GM21360 (cell line): ENCODE measurements at regions not wholly inside any gene's neighbourhood (a gene's known extent, or its start where the extent isn't known, plus 50 kb on each side); places are given as distances from the start of the nearest gene placed in this dataset.
"Not testable (repeated sequence)": the region's sequence is repeated elsewhere in the genome, so short reads cannot be mapped to it uniquely, and the experiment has no call there.

Source experiments
- ATAC-seq: cut with Tn5 transposase; IDR thresholded peaks from one replicate; pipeline ENCODE4 v1.9.1; 2021; ENCODE audit warnings: mild to moderate bottlenecking, moderate library complexity; ENCODE audit not compliant: unreplicated experiment

DNA sequence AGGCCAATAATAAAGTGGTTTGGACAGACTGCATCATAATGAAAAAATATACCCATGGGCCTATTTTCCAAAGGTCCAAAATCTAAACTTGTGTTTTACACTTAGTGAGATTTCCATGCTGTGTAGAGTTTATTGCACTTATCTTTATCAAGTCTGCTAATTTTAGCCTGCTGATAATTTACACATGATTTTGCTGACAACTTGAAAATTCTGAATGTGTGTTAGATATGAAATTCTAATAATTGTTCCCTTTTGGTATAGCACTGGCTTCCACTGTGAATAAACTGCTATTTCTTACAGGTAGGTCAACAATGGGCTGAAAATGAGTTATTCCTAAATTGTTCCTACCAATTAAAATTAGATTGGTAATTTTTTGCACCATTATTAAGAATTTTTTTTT lies 589.1 kb upstream of the ANO3 start:
- ATAC-seq: no peak

DNA sequence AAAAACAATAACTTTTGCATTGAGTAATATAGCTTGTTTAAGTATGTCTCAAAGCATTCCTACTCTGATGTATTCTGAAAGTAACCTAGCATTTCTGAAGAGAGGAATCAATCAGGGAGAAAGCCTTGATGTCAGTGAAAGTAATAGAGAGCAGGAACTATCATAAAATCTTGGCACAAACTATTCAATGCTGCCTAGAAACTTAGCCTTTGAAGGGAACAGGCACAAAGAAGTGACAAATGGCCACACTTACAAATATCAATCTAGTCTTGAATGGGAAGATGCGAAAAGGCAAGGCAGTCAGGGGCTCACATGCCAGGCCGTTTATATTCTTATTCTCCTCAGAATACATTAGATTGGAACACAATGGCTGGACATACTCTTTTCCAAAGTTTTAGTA lies 576.5 kb upstream of the ANO3 start:
- no peak for ATAC-seq

DNA sequence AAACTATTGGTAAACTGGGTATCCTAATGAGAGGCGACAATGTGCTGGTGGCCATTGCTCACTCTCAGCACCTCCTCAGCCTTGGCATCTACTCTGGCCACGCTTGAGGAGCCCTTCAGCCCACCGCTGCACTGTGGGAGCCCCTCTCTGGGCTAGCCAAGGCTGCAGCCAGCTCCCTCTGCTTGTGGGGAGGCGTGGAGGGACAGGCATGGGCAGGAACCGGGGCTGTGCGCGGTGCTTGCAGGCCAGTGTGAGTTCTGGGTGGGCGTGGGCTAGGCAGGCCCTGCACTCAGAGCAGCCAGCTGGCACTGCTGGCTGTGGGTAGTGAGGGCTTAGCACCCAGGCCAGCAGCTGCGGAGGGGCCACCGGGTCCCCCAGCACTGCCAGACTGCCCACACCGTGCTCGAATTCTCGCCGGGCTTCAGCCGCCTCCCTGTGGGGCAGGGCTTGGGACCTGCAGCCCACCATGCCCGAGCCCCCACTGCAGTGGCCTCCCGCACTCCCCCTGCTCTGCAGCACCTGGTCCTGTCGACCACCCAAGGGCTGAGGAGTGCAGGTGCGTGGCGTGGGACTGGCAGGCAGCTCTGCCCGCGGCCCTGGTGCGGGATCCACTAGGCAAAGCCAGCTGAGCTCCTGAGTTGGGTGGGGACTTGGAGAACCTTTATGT lies 575.9 kb upstream of the ANO3 start:
- ATAC-seq: no peak

DNA sequence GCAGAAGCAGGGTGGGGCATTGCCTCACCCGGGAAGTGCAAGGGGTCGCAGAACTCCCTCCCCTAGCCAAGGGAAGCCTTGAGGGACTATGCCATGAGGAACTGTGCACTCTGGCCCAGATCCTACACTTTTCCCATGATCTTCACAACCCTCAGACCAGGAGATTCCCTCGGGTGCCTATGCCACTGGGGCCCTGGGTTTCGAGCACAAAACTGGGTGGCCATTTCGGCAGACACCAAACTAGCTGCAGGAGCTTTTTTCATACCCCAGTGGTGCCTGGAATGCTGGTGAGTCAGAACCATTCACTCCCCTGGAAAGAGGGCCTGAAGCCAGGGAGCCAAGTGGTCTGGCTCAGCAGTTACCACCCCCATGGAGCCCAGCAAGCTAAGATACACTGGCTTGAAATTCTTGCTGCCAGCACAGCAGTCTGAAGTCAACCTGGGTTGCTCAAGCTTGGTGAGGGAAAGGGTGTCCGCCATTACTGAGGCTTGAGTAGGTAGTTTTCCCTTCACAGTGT lies 573.7 kb upstream of the ANO3 start:
- ATAC-seq: no peak

DNA sequence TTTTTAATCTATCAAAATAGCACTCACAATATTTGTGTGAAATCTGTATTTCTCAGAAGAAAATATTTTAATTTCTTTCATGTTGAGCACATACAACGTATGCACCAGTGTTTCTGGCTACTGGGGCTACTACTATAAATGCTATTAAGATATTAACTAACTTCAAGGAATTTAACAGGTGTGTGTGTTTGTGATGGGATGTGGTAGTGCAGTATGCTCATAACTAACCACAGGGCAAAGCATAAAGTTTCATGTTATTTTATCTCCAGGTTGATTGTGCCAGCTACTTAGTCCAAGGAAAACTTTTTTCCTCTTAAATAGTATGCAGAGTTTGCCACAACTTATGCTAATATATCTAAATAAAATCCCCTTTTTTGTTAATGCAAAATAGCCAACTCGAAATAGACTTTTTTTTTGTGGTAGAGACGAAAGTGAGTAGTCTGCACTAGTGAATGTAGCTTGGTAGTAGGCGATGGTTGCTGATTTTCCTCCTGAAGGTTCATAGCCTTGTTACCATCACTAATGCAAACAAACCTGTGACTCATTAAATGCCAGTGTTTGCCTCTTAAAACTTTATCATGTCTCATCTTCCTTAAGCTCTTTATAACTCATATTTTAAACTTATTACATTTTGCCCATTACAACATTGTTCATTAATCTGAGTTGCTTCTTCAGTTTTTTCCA lies 565.5 kb upstream of the ANO3 start:
- no peak for ATAC-seq

DNA sequence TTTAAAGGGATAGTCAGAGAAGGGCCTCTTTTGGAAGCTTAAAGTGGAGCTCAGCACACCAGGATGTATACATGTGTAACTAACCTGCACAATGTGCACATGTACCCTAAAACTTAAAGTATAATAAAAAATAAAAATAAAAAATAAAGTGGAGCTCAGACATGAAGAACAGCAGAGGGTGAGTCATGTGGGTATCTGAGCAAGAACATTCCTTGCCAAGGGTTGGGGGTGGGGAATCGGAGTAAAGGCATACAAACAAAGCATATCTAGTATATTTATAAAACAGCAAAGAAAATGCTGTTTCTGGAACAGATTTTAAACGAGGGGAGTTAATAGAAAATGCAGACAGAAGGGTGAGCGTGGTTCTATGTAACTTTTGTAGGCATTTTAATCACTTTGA lies 562.6 kb upstream of the ANO3 start:
- ATAC-seq: no peak

DNA sequence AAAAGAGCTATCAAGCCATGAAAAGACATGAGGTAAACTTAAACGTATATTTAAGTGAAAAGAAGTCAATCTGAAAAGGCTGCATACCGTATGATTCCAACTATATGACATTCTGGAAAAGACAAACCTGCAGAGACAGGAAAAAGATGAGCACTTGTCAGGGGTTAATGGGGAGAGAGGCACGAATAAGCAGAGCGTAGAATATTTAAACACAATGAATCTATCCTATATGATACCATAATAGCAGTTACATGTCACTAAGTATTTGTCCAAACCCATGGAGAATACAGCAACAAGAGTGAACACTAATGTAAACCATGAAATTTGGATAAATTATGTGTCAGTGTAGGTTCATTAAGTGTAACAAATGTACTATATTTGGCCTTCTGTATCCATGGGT lies 560.3 kb upstream of the ANO3 start:
- no peak for ATAC-seq

DNA sequence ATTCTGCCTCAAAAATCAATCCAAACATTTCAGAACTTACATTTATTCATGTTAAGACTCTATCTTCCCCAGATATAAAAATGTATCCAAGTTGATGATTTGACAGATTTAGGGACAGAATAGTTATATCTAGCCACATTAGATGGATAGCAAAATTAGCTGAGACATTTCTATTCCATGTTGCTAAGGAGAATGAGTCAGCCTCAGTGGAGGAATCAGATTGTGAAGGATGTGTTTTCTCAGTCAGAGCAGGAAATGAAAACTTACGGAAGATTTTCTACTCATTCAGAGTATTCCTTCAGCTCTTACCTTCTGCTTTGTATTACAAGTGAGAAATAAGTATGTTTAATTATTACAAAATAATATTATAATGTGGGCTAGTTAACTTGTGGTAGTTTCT lies 556.3 kb upstream of the ANO3 start:
- no peak for ATAC-seq

DNA sequence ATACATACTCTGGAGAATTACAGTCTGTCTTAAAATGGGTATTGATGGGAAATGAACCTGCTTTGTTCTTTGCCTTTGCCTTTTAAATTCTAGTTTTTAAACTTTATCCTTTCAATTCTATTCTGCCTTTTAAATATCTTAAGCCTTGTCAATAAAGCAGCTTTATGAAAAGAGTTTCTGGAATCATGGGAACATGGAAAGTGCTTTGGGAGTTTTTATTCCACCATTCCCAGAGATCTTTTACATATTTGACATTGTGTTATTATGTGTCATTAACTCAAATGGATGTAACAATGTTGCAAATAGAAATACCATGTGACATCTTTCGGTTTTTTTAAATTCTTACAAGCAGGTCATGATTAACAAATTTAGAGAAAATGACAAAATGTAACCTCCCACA lies 555.7 kb upstream of the ANO3 start:
- ATAC-seq: no peak

DNA sequence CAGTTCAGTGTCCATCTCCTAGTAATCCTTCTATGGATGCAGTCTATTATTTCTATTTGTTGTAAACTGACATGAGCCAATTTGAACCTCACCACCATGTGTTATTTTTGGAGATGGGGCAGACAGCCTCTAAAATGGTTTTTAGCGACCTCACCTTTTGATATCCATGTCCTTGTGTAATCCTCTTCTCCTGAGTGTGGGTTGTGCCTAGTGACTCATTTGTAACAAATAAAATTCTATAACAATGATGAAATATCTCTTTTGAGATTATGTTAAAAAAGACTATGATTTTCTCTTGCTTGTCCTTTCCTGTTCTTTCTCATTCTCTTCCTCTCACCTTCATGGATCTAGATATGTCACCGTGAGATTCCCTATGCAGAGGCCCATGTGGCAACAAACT lies 554.6 kb upstream of the ANO3 start:
- no peak for ATAC-seq

DNA sequence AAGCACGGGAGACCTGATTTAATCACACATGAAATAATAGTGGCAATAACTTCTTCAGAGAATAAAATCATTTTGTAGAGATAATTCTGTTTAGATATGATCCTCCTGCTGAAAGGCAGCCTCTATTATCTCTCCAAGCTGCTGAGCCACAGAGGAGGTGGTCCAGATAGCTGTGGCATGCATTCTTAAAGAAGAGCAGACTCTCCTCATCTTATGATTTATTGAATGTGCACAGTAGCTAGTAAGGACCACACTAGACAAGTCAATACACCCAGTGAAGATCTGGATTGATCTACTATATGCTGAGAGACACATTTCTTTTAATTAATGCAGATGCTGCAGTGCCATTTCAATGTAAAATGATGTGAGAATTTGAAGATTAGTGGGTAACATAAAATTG lies 552.9 kb upstream of the ANO3 start:
- no peak for ATAC-seq

DNA sequence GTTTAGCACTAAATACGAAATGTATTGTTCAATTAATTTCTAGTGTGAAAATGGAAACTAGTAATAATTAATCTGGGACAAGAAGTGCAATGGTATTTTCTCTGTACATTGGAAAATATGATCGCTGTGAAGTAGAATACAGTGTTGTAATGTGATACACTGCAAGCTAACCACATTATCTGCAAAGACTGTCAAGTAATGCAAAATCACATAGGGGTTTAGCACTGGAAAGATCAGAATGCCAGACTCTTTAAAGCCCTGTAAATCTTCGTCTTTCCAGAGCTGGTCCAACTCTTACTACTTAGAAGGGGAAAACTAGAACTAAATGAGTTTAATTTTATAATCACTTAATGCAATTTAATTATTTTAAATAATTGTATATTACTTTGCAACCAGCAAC lies 544.5 kb upstream of the ANO3 start:
- no peak for ATAC-seq

DNA sequence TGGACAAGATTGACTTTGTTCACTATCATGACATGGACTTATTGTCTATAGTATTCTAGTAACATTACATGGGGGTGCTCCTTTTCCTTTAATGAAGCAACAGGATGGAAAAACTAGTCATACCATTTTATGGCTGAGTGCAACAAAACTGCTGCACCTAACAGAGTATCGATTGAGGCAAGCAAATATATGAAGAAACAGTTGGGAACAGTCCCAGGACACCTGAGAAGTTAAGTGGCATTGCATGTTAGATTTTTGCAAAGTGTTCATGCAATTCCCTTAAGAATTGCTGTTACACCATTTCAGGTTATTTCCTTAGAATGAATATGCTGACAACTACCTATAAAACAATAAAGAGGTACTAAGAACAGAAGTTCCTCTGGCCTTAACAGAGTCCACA lies 541.5 kb upstream of the ANO3 start:
- no peak for ATAC-seq

DNA sequence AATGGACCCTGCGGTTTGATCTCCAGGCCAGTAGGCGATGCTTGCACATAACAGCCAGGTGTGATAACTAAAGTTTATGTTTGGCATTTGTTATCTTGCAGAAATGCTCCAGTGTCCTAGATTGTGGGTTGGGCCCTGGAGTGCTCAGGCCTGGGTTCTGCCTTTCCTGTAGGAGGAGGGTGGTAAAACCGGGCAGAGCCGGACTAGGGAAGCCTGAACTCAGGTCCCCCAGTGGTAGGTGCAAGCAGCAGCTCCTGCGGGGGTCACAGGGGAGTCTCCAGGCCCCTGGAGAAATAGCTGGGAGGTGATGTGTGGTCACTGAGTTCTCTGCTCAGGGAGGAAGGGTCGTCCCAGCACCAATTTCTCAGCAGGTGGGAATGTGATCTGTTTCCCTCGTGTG lies 538.3 kb upstream of the ANO3 start:
- no peak for ATAC-seq

DNA sequence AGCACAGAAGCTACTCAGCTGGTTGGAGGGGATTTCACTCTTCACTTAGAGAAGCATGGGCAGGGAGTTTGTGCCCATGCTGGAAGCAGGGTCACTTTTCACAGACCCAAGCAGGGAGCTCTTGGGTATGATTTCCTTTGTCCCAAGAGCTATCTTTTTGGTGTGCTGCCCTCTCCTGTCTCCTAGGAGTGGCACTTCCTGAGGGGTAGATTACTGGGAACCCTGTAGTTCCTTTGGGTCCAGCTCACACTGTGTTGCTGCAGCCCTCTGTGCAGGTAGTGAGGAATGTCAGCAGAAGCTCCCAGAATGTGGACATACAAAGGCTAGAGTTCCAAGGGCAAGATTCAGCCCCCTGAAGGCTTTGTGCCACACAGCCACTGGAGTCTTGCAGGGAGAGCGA lies 537.1 kb upstream of the ANO3 start:
- ATAC-seq: no peak

DNA sequence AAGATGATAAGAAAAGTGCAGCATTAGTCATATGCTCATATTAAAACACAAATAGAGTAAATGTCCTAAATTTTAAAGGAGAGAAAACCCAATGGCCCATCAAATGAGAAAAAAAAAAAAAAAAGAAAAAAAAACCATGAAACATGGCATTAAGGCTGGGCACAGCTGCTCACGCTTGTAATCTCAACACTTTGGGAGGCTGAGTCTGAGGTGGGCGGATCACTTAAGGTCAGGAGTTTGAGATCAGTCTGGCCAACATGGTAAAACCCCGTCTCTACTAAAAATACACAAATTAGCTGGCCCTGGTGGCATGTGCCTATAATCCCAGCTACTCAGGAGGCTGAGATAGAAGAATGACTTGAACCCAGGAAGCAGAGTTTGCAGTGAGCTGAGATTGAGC lies 515.5 kb upstream of the ANO3 start:
- no peak for ATAC-seq

DNA sequence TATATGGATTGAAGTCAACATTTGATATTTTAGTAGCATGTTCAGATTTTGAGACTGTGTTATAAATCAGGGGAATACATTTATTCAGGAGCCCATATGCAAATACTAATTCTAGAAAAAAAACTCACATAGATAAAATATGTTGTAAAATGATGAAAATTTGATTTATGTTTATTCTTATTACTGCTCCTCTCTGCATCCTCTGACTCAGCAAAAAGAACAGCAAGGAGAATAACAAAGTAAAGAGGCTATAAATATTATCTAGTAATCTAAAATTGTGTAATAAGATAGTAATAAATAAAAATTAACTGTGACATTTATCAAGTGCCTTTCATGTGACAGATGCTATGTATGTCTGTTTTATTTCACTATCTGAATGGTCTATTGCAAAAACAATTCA lies 507.2 kb upstream of the ANO3 start:
- ATAC-seq: no peak

DNA sequence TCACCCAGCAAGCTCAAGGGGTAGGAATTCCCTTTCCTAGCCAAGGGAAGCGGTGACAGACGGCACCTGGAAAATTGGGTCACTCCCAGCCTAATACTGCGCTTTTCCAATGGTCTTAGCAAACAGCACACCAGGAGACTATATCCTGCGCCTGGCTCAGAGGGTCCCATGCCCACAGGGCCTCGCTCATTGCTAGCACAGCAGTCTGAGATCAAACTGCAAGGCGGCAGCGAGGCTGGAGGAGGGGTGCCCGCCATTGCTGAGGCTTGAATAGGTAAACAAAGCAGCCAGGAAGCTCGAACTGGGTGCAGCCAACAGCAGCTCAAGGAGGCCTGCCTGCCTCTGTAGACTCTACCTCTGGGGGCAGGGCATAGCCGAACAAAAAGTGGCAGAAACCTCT lies 500.4 kb upstream of the ANO3 start:
- ATAC-seq: not testable (repeated sequence)

DNA sequence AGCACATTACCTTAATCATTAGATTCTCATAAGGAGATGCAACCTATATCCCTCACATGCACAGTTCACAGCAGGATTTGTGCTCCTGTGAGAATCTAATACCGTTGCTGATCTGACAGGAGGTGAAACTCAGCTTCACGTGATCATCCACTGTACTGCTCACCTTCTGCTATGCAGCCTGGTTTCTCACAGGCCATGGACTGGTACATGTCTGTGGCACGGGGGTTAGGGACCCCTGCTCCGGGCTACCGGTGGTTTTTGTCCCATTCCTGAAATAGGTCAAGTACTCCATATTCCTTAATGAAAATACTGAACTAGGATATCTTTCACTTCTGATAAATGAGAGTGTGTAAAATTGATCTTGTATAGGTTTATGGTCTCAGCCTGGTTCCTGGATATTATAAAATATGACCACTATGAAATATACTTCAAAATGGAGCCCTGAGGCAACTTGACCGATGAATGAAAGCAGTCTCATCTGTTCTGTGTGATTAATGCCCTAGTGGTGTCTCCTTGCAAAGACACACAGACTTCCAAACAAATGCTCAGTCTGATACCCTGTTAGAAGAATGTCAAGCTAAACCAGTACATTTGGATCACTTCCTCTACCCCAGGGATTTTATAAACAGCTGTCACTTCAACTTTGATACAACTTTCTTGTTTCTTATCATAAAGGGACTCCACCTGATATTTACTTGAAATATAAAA lies 492.9 kb upstream of the ANO3 start:
- ATAC-seq: no peak

DNA sequence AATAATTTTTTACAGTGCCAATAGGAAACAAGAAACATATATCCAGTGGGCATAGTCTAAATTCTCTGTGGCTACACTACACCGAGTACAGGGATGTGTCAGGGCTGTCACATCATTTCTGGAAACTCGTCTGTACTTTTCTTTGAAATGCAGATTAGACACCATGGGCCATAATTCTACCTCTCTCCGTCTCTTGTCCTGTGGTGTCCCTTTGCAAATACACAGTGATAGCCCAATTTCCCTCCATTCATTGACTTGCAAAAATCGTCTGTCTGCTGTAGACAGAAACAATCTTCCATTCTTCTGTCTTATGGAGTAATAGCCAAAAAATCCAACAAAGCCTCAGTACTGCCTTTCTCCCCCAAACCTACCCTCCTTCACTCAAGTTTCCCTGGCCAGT lies 487.1 kb upstream of the ANO3 start:
- no peak for ATAC-seq

DNA sequence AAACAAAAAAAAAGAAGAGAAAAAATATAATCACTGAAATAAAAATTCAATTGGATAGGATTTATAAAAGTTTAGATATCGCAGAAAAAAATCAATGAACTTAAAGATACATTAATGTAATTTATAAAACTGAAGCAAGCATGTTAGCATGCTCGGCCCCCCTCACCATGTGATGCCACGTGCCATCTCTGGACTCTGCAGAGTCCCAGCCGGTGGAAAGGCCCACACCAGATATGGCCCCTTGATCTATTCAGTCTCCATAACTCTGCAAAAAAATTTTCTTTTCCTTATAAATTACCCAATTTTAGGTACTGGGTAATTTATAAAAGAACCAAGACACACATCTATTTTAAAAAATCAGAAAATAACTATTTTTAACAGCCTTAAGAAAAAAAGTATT lies 476.0 kb upstream of the ANO3 start:
- no peak for ATAC-seq

DNA sequence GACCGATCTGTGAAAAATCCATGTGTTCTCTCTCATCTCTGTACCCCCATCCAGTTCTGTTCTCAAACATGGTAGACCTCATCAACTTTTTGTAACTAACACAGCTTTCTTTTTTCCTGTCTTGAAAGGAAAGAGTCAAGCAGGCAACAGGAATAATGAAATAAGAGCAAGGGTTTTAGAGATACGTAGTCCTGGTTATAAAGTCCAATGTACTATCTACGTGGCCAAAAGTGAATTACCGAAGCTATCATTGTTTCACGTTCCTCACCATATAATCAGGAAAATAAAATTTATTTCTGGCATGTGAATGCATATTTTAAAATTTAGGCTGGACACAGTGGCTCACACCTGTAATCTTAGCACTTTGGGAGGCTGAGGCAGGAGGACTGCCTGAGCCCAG lies 472.2 kb upstream of the ANO3 start:
- no peak for ATAC-seq
